ENCODE measurements at regions not wholly inside any gene's neighbourhood (a gene's known extent, or its start where the extent isn't known, plus 50 kb on each side); places are given as distances from the start of the nearest gene placed in this dataset.

DNA sequence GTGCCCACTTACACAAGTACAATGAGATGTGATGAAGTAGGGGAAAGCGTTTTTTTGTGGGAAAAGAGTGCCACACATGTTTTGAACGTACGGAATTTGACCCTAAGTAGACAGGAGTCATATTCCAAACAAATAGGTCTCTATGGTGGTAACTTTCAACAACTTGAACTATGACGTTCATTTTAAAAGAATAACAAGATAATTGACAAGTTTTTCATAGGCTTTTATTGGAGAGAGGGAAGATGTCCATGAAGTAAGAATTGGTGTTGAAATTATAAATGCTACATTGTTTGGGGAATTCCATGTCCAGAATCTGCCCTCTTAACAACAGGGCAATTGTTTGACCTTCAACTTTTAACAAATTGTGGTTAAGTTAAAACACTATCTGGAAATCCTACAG, 126.5 kb downstream of the GASK1B start:
- no peak for DNase-seq (ENCODE audit: low spot score)
- CTCF ChIA-PET, result no interaction called here
- TF ChIP-seq, protein P1, sequence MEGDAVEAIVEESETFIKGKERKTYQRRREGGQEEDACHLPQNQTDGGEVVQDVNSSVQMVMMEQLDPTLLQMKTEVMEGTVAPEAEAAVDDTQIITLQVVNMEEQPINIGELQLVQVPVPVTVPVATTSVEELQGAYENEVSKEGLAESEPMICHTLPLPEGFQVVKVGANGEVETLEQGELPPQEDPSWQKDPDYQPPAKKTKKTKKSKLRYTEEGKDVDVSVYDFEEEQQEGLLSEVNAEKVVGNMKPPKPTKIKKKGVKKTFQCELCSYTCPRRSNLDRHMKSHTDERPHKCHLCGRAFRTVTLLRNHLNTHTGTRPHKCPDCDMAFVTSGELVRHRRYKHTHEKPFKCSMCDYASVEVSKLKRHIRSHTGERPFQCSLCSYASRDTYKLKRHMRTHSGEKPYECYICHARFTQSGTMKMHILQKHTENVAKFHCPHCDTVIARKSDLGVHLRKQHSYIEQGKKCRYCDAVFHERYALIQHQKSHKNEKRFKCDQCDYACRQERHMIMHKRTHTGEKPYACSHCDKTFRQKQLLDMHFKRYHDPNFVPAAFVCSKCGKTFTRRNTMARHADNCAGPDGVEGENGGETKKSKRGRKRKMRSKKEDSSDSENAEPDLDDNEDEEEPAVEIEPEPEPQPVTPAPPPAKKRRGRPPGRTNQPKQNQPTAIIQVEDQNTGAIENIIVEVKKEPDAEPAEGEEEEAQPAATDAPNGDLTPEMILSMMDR (conservative IDR thresholded peaks at IDR 0.05; ENCODE audit: low read depth), result no peak
- H3K27ac ChIP-seq, result no peak overlapping the region
- POLR2A ChIA-PET (ENCODE audit: low non-redundant PET), result no interaction called here

DNA sequence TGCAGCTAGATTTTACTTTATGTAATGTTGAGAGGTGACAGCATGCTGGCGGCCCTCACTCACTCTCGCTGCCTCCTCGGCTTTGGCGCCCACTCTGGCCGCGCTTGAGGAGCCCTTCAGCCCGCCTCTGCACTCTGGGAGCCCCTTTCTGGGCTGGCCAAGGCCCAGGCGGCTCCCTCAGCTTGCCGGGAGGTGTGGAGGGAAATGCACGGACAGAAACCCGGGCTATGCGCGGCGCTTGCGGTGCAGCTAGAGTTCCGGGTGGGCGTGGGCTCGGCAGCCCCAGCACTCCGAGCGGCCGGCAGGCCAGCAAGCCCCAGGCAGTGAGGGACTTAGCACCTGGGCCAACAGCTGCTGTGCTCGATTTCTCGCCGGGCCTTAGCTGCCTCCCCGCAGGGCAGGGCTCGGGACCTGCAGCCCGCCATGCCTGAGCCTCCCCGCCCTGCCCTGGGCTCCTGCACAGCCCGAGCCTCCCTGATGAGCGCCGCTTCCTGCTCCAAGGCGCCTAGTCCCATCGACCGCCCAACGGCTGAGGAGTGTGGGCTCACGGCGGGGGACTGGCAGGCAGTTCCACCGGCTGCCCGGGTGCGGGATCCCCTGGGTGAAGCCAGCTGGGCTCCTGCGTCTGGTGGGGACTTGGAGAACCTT, 128.7 kb downstream of the GASK1B start:
- POLR2A ChIA-PET (ENCODE audit: low non-redundant PET), result no interaction called here
- CTCF ChIA-PET, result no interaction called here
- DNase-seq (ENCODE audit: low spot score), result no peak
- TF ChIP-seq, protein P1 (conservative IDR thresholded peaks at IDR 0.05; ENCODE audit: low read depth), result no peak
- no peak overlapping the region for H3K27ac ChIP-seq

DNA sequence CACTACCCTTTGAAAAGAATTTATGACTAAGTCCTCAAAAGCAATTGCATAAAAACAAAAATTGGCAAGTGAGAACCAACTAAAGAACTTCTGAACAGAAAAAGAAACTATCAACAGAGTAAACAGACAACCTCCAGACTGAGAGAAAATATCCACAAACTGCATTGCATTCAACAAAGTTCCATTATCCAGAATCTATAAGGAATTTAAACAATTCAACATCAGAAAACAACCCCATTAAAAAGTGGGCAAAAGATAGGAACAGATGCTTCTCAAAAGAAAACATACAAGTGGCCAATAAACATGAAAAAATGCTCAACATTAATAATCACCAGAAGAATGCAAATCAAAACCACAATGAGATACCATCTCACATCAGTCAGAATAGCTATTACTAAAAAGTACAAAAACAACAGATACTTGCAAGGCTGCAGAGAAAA, 130.2 kb downstream of the GASK1B start:
- H3K27ac ChIP-seq, result no peak overlapping the region
- ChIA-PET CTCF (no interaction called here), POLR2A (ENCODE audit: low non-redundant PET) (no interaction called here)
- DNase-seq (ENCODE audit: low spot score), result no peak
- TF ChIP-seq, protein P1 (conservative IDR thresholded peaks at IDR 0.05; ENCODE audit: low read depth), result no peak

DNA sequence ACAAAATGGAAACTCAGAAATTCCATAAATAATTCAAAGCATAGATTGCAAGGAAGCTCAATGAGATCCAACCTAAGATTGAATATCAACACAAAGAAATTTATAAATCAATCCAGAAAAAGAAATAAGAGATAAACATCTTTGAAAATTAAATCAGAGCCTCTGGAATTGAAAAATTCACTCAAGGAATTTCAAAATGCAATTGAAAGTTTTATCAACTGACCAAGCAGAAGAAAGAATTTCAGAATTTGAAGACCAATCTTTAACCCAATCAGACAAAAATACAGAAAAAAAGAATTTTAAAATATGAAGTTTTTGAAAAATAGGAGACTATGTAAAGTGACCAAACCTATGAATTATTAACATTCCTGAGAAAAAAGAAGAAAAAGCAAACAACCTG, 134.1 kb downstream of the GASK1B start:
- TF ChIP-seq, protein P1 (conservative IDR thresholded peaks at IDR 0.05; ENCODE audit: low read depth), result no peak
- ChIA-PET POLR2A (ENCODE audit: low non-redundant PET) (no interaction called here), CTCF (no interaction called here)
- no peak for DNase-seq (ENCODE audit: low spot score)
- no peak overlapping the region for H3K27ac ChIP-seq

DNA sequence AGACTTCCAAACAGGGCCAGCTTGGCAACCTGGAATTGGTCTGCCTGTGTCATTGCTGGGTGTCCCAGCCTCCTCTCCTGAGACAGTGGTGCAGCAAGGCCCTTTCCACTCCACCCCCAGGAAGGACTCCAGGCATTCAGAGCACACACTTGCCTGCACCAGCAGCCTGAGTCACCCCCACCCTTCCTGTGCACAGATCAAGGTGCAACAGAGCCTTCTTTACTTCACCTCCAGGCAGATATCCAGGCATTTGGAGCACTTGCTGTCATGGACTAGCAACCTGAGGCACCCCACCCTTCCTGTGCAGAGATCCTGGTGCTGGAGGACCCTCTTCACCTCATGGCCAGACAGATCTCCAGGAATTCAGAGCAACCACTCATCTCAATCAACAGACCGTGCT, 135.8 kb downstream of the GASK1B start:
- ChIA-PET CTCF (no interaction called here), POLR2A (ENCODE audit: low non-redundant PET) (no interaction called here)
- no peak overlapping the region for H3K27ac ChIP-seq
- DNase-seq (ENCODE audit: low spot score), result no peak
- TF ChIP-seq, protein P1 (conservative IDR thresholded peaks at IDR 0.05; ENCODE audit: low read depth), result no peak

DNA sequence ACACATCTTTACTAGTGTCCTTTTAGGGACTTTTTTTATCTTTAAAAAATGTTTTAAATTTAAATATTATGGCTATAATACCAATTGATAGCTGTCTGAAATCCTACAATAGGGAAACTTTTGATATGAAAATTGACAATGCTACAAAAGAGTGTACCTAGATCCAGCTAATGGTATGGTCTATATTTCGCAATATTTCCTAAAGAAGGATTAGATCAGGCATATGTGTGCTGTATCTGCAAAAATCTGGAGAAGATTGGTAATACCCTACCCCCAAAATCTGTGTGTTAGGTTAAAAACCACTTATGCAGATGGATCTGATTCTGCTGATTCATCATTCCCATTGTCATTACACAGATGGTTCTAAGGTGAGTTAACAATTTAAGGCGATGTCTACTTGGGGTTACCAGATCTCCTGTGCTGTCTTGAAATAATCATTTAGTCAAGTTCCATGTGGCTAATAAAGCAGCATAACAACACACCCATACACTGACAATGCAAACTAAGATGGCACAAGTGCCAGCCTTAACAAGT, 137.1 kb downstream of the GASK1B start:
- ChIA-PET POLR2A (ENCODE audit: low non-redundant PET) (no interaction called here), CTCF (no interaction called here)
- no peak overlapping the region for H3K27ac ChIP-seq

More for the DNA sequence above, 137.1 kb downstream of the GASK1B start:
- DNase-seq (ENCODE audit: low spot score), result no peak
- TF ChIP-seq, protein P1 (conservative IDR thresholded peaks at IDR 0.05; ENCODE audit: low read depth), result no peak

All from RWPE1 (cell line).